Progenitor cell of endocrine pancreas (in vitro differentiated cells): ENCODE measurements at regions not wholly inside any gene's neighbourhood (a gene's known extent, or its start where the extent isn't known, plus 50 kb on each side); places are given as distances from the start of the nearest gene placed in this dataset.

Experiments
- DNase-seq: peaks from one replicate; pipeline ENCODE4 v3.0.0; 2021; ENCODE audit warnings: low spot score; ENCODE audit not compliant: unreplicated experiment
- H3K27ac Mint-ChIP-seq: 2 replicates; pipeline ENCODE4 v1.8.0; 2021; ENCODE audit warnings: mild to moderate bottlenecking, moderate library complexity, mixed read lengths
- H3K27me3 Mint-ChIP-seq: 2 replicates; pipeline ENCODE4 v1.8.0; 2021; ENCODE audit warnings: mixed read lengths
- H3K36me3 Mint-ChIP-seq: 2 replicates; pipeline ENCODE4 v1.8.0; 2022; ENCODE audit warnings: mixed read lengths; ENCODE audit not compliant: insufficient read depth
- H3K4me1 Mint-ChIP-seq: 2 replicates; pipeline ENCODE4 v1.8.0; 2021; ENCODE audit warnings: low read depth, mixed read lengths
- H3K4me3 Mint-ChIP-seq: 2 replicates; pipeline ENCODE4 v1.8.0; 2021; ENCODE audit warnings: low read depth, mild to moderate bottlenecking, moderate library complexity, mixed read lengths
- H3K9me3 Mint-ChIP-seq: 2 replicates; pipeline ENCODE4 v1.8.0; 2021; ENCODE audit warnings: low read depth, mixed read lengths
- TF ChIP-seq, protein P1 (sequence below): fragments of 200-600 bp; sonication (generic); IDR thresholded peaks from one replicate; pipeline ENCODE4 v1.5.0; 2021; ENCODE audit warnings: antibody characterized with exemption, mild to moderate bottlenecking; ENCODE audit not compliant: unreplicated experiment

DNA sequence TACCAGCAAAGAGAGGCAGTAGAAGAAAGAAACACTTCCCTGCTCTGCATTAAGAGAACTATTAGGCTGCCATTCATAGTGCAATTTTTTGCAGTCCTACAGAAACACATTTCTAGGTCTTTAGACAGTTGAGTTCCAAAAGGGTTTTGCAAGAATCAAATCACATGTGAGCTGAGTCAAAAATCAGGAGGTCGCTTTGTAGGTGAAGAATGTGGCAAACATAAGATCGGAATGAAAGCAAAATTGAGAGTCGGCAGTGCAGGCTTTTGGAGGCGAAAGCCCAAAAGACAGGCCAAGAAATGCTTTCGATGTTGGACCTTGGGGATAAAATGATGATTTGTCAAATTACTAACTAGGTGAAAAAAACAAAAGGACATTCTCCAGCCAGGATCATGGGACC, 213.5 kb upstream of the NRIP1 start:
- DNase-seq, result no peak
- H3K9me3 Mint-ChIP-seq, result peaks cover 9% of the 10 kb centered on the region
- no peaks in the 10 kb centered on the region for H3K27me3 Mint-ChIP-seq
- H3K4me1 Mint-ChIP-seq, result peaks cover 1% of the 10 kb centered on the region
- no peak overlapping the region for H3K4me3 Mint-ChIP-seq
- no peak overlapping the region for H3K27ac Mint-ChIP-seq
- TF ChIP-seq, protein P1, sequence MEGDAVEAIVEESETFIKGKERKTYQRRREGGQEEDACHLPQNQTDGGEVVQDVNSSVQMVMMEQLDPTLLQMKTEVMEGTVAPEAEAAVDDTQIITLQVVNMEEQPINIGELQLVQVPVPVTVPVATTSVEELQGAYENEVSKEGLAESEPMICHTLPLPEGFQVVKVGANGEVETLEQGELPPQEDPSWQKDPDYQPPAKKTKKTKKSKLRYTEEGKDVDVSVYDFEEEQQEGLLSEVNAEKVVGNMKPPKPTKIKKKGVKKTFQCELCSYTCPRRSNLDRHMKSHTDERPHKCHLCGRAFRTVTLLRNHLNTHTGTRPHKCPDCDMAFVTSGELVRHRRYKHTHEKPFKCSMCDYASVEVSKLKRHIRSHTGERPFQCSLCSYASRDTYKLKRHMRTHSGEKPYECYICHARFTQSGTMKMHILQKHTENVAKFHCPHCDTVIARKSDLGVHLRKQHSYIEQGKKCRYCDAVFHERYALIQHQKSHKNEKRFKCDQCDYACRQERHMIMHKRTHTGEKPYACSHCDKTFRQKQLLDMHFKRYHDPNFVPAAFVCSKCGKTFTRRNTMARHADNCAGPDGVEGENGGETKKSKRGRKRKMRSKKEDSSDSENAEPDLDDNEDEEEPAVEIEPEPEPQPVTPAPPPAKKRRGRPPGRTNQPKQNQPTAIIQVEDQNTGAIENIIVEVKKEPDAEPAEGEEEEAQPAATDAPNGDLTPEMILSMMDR, result no peak
- no peaks in the 10 kb centered on the region for H3K36me3 Mint-ChIP-seq

DNA sequence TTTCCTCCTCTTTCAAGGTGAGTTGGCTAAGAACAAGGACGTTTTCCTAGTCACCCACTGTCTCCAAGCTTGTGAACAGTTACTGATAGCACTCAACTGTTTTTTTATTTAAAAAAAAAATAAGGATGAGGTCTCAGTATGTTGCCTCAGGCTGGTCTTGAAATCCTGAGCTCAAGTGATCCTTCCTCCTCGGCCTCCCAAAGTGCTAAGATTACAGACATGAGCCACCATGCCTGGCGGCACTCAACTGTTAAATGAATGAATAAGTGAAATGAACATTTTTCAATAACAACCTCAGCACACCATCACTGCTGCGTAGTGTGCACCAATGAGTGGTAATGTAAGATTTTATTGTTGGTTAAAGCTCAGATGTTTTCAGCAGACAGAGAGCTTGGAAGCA, 214.1 kb upstream of the NRIP1 start:
- H3K27me3 Mint-ChIP-seq, result no peaks in the 10 kb centered on the region
- H3K9me3 Mint-ChIP-seq, result peaks cover 9% of the 10 kb centered on the region
- TF ChIP-seq, protein P1, result no peak
- no peak overlapping the region for H3K4me3 Mint-ChIP-seq
- DNase-seq, result no peak
- H3K36me3 Mint-ChIP-seq, result no peaks in the 10 kb centered on the region
- H3K4me1 Mint-ChIP-seq, result peaks cover 2% of the 10 kb centered on the region
- no peak overlapping the region for H3K27ac Mint-ChIP-seq

DNA sequence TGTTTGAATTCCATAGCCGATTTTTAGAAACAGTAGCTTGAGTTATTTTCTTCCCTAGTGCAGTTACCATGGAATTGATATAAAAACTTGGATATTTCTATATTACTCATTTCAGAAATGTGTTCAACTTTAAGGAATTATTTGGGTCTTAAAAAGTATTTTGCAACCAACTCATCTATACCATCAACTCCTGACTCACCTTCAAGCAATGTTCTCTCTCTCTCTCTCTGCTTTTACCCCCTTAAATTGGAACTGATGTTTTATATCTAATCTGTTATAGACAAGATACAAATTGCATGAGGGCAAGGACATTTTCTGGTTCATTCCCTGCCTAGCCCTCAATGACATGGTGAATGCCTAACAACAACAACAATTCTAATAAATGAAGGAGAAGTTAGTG, 214.7 kb upstream of the NRIP1 start:
- H3K27me3 Mint-ChIP-seq, result no peaks in the 10 kb centered on the region

DNA sequence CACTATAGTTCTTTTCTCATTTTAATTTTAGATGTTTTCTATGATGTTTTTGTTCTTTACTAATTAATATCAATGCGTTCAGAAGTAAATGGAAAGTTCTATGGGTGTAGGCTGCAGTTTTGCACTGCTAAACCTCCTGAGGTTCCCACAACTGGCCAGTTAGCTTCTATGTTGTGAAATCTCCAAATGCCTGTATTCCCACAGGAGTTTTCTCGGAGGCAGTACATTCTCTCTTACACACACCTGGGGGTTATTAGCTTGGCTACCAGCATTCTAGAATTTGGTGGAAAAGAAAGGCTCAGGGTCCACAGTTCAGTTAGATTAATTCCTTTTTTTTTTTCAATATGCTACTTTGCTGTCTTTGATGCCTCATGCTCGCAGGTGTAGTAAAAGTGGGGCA, 216.9 kb upstream of the NRIP1 start:
- no peaks in the 10 kb centered on the region for H3K36me3 Mint-ChIP-seq
- no peaks in the 10 kb centered on the region for H3K27me3 Mint-ChIP-seq
- TF ChIP-seq, protein P1, result no peak
- peaks cover 12% of the 10 kb centered on the region for H3K9me3 Mint-ChIP-seq
- no peak overlapping the region for H3K4me3 Mint-ChIP-seq
- no peak overlapping the region for H3K27ac Mint-ChIP-seq
- DNase-seq, result no peak
- peaks cover 2% of the 10 kb centered on the region for H3K4me1 Mint-ChIP-seq

More for the DNA sequence above, 214.7 kb upstream of the NRIP1 start:
- Mint-ChIP-seq H3K27ac (no peak overlapping the region), H3K9me3 (peaks cover 12% of the 10 kb centered on the region), H3K36me3 (no peaks in the 10 kb centered on the region), H3K4me1 (peaks cover 2% of the 10 kb centered on the region), H3K4me3 (no peak overlapping the region)
- DNase-seq, result no peak
- TF ChIP-seq, protein P1, result no peak

DNA sequence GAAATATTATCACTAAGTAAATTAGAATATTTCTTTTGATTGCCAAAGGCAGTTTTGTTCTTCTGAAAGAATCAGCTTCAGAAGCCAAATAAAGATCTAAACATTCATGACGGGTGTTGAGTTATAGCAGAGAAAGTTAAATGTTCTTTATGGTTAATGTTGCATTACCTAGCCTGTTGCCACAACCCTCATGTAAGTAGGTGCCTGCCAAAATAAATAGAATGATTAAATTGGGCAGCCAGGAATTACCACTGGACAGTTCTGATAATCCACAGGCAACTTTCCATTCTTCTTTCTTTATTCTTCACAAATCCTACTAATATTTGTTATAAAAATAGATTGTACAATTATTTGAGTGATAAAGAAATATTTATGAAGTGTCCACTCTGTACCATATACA, 217.9 kb upstream of the NRIP1 start:
- Mint-ChIP-seq H3K36me3 (no peaks in the 10 kb centered on the region), H3K27me3 (no peaks in the 10 kb centered on the region), H3K4me1 (peaks cover 2% of the 10 kb centered on the region), H3K9me3 (peaks cover 12% of the 10 kb centered on the region), H3K27ac (no peak overlapping the region), H3K4me3 (no peak overlapping the region)
- DNase-seq, result no peak
- TF ChIP-seq, protein P1, result no peak
